SK-N-SH (cell line): ENCODE measurements at regions not wholly inside any gene's neighbourhood (a gene's known extent, or its start where the extent isn't known, plus 50 kb on each side); places are given as distances from the start of the nearest gene placed in this dataset.

Experiments
- CTCF ChIA-PET: fragments of 300-600, 350-600 bp; formaldehyde crosslinking; extraction: SDS; loops from one replicate; lab custom pipeline; 2021; lab: Yijun Ruan, JAX
- POLR2A ChIA-PET: fragments of 350-600 bp; sonication (Branson Sonifier 250); formaldehyde crosslinking; extraction: SDS; loops from one replicate; lab custom pipeline; 2020; ENCODE audit warnings: antibody characterized with exemption, inconsistent platforms; lab: Yijun Ruan, JAX
- DNase-seq: peaks from one replicate; pipeline ENCODE4 v3.0.0; 2012
- H2AFZ ChIP-seq: fragments of 200-600 bp; sonication (generic); 2 replicates; pipeline ENCODE4 v1.8.1; 2016; ENCODE audit warnings: antibody characterized with exemption, mild to moderate bottlenecking, low read depth
- H3F3A ChIP-seq: fragments of 200-600 bp; sonication (generic); replicated peaks from 2 replicates; pipeline ENCODE3; 2016; ENCODE audit warnings: antibody characterized with exemption, mild to moderate bottlenecking; ENCODE audit not compliant: insufficient read depth
- H3K27ac ChIP-seq, 2 experiments: fragments of 200-500 bp in 1 of 2; fragments of 200-600 bp in 1 of 2; sonication (Bioruptor generic) in 1 of 2; sonication (generic), shearing (Covaris generic) in 1 of 2; 2 replicates each; pipeline versions ENCODE4 v1.5.1 to v1.6.1; 2014 to 2016; ENCODE audit warnings: low read depth in 2 of 2, inconsistent platforms in 1 of 2, low read length in 1 of 2, mild to moderate bottlenecking in 1 of 2, mixed read lengths in 1 of 2
- H3K27me3 ChIP-seq: fragments of 200-600 bp; sonication (generic), shearing (Covaris generic); 2 replicates; pipeline ENCODE4 v1.6.1; 2016; ENCODE audit warnings: mixed run types; ENCODE audit not compliant: insufficient read depth
- H3K36me3 ChIP-seq, 2 experiments: fragments of 200-500 bp in 1 of 2; fragments of 200-600 bp in 1 of 2; sonication (Bioruptor generic) in 1 of 2; sonication (generic) in 1 of 2; replicated peaks in 1 of 2; 2 replicates each; pipeline versions ENCODE3 to v1.5.1; 2014 to 2016; ENCODE audit warnings: low read length in 1 of 2, mild to moderate bottlenecking in 1 of 2; ENCODE audit not compliant: insufficient read depth in 2 of 2, control insufficient read depth in 1 of 2
- H3K4me1 ChIP-seq, 2 experiments: fragments of 200-500 bp in 1 of 2; fragments of 200-600 bp in 1 of 2; sonication (Bioruptor generic) in 1 of 2; sonication (generic), shearing (Covaris generic) in 1 of 2; 2 replicates each; pipeline versions ENCODE4 v1.5.1 to v1.6.1; 2014 to 2016; ENCODE audit warnings: low read depth in 1 of 2, low read length in 1 of 2, mixed run types in 1 of 2; ENCODE audit not compliant: insufficient read depth in 2 of 2, control insufficient read depth in 1 of 2
- H3K4me2 ChIP-seq: fragments of 200-600 bp; sonication (generic), shearing (Covaris generic); 2 replicates; pipeline ENCODE4 v1.6.1; 2017; ENCODE audit warnings: mixed run types
- H3K4me3 ChIP-seq, 2 experiments: fragments of 200-500 bp in 1 of 2; fragments of 200-600 bp in 1 of 2; sonication (Bioruptor generic) in 1 of 2; sonication (generic), shearing (Covaris generic) in 1 of 2; 2 replicates each; pipeline versions ENCODE4 v1.5.1 to v1.8.1; 2014 to 2016; ENCODE audit warnings: low read depth in 2 of 2, inconsistent platforms in 1 of 2, low read length in 1 of 2, mild to moderate bottlenecking in 1 of 2, mixed read lengths in 1 of 2, moderate library complexity in 1 of 2
- H3K79me2 ChIP-seq: fragments of 200-600 bp; sonication (generic); 2 replicates; pipeline ENCODE4 v1.8.1; 2017; ENCODE audit warnings: mild to moderate bottlenecking; ENCODE audit not compliant: insufficient read depth
- H3K9ac ChIP-seq: fragments of 200-600 bp; sonication (generic); 2 replicates; pipeline ENCODE4 v1.6.1; 2017; ENCODE audit warnings: mixed run types
- H3K9me2 ChIP-seq: fragments of 200-600 bp; sonication (generic); 2 replicates; pipeline ENCODE4 v1.6.1; 2017; ENCODE audit warnings: mixed run types
- H3K9me3 ChIP-seq: fragments of 200-600 bp; sonication (generic); 2 replicates; pipeline ENCODE4 v1.6.1; 2017; ENCODE audit warnings: mixed run types, mild to moderate bottlenecking, moderate library complexity
- H4K20me1 ChIP-seq: fragments of 200-600 bp; sonication (generic); 2 replicates; pipeline ENCODE4 v1.6.1; 2017; ENCODE audit warnings: mild to moderate bottlenecking, mixed run types; ENCODE audit not compliant: insufficient read depth
- CHD2 ChIP-seq: fragments of 150-350 bp; IDR thresholded peaks from 2 replicates; pipeline ENCODE4 v1.6.1; 2018; ENCODE audit warnings: low read length; ENCODE audit not compliant: partially characterized antibody
- ELF1 ChIP-seq: IDR thresholded peaks from 2 replicates; pipeline ENCODE4 v1.4.0; 2012
- EP300 ChIP-seq, 2 experiments: IDR thresholded peaks; 2 replicates each; pipeline versions ENCODE4 v1.4.0 to v1.6.1; 2012; ENCODE audit warnings: borderline replicate concordance in 1 of 2, low read depth in 1 of 2, low read length in 1 of 2
- FOSL2 ChIP-seq: IDR thresholded peaks from 2 replicates; pipeline ENCODE4 v1.4.0; 2012; ENCODE audit warnings: low read depth, mild to moderate bottlenecking, moderate library complexity, borderline replicate concordance
- FOXJ3 ChIP-seq: sonication (generic); formaldehyde crosslinking; IDR thresholded peaks from 2 replicates; pipeline ENCODE4 v1.5.1; 2020; ENCODE audit warnings: mild to moderate bottlenecking, missing genetic modification reagents
- GATA2 ChIP-seq: sonication (generic); formaldehyde crosslinking; IDR thresholded peaks from 2 replicates; pipeline ENCODE4 v1.5.0; 2020; ENCODE audit warnings: mild to moderate bottlenecking, missing genetic modification reagents
- JUND ChIP-seq: IDR thresholded peaks from 2 replicates; pipeline ENCODE4 v1.4.0; 2012
- NFIC ChIP-seq: IDR thresholded peaks from 2 replicates; pipeline ENCODE4 v1.4.0; 2012; ENCODE audit warnings: borderline replicate concordance
- POLR2AphosphoS5 ChIP-seq: IDR thresholded peaks from 2 replicates; pipeline ENCODE4 v1.6.1; 2012; ENCODE audit warnings: low read depth, low read length
- RAD21 ChIP-seq: IDR thresholded peaks from 2 replicates; pipeline ENCODE4 v1.6.1; 2012; ENCODE audit warnings: mild to moderate bottlenecking, low read length
- RFX5 ChIP-seq: IDR thresholded peaks from 2 replicates; pipeline ENCODE4 v1.6.1; 2012; ENCODE audit warnings: mild to moderate bottlenecking, improper control_type of control experiment, low read length
- RXRA ChIP-seq: IDR thresholded peaks from 2 replicates; pipeline ENCODE4 v1.4.0; 2012; ENCODE audit warnings: low read depth, mild to moderate bottlenecking, borderline replicate concordance
- TAF1 ChIP-seq: IDR thresholded peaks from 2 replicates; pipeline ENCODE4 v1.6.1; 2012; ENCODE audit warnings: low read depth, mild to moderate bottlenecking, low read length, moderate library complexity, borderline replicate concordance
- TEAD4 ChIP-seq: IDR thresholded peaks from 2 replicates; pipeline ENCODE4 v1.4.0; 2012; ENCODE audit warnings: mild to moderate bottlenecking, borderline replicate concordance; ENCODE audit not compliant: insufficient read depth
- WGBS: methylation state at CpG from one replicate; pipeline ENCODE4 v1.1.6; 2017; ENCODE audit warnings: low lambda C conversion rate; 5-methylcytosine and 5-hydroxymethylcytosine counted together
- TF ChIP-seq, protein P1 (sequence below): fragments of 200-600 bp; sonication (generic); IDR thresholded peaks from 2 replicates; pipeline ENCODE4 v1.6.1; 2017; ENCODE audit warnings: antibody characterized with exemption, mild to moderate bottlenecking, moderate library complexity
- TF ChIP-seq, protein P2 (sequence below): IDR thresholded peaks from 2 replicates; pipeline ENCODE4 v1.4.0; 2012; ENCODE audit warnings: low read depth, borderline replicate concordance
- TF ChIP-seq, protein P3 (sequence below): fragments of 150-350 bp; IDR thresholded peaks from 2 replicates; pipeline ENCODE4 v1.6.1; 2016; ENCODE audit warnings: mild to moderate bottlenecking, low read depth, low read length
- TF ChIP-seq, protein P4 (sequence below): IDR thresholded peaks from 2 replicates; pipeline ENCODE4 v1.6.1; 2012; ENCODE audit warnings: mild to moderate bottlenecking, low read depth, low read length, moderate library complexity

DNA sequence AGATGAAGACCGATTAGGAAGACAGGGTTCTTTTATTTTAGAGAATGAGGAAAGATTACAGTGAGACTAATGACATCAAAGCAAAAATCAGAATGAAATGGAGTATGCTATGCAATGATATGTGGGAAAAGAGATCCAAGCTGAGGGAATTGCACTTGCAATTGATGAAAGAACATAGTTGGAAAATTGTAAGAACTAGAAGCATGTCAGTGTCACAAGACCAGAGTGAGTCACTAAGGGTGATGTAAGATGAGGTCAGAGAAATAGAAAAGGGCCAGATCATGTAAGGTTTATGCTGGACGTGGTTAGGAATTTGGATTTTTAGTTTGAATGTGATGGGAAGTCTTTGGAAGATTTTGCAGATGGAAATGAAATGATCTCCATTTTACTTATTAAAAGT is 1937.3 kb downstream of the OLFM4 start:
- Histone ChIP-seq H3K4me2 (no peak overlapping the region), H3K27ac (no peak overlapping the region), H3K9me2 (no peaks in the 10 kb centered on the region), H3K9me3 (no peaks in the 10 kb centered on the region), H3K4me1 (no peaks in the 10 kb centered on the region), H2AFZ (0 out of 2 replicates have a peak overlapping the region, but pooled peaks have one; percentile 29)
- CTCF ChIA-PET, result interaction anchor here (0.6 kb wide), 1 partner anchor 1125 kb away, joined by 3 read pairs; no protein-coding TSS in a partner anchor
- no peak for DNase-seq
- POLR2A ChIA-PET, result no interaction called here
- TF ChIP-seq TEAD4, result no peak
- TF ChIP-seq RAD21, result no peak
- TF ChIP-seq, protein P1, sequence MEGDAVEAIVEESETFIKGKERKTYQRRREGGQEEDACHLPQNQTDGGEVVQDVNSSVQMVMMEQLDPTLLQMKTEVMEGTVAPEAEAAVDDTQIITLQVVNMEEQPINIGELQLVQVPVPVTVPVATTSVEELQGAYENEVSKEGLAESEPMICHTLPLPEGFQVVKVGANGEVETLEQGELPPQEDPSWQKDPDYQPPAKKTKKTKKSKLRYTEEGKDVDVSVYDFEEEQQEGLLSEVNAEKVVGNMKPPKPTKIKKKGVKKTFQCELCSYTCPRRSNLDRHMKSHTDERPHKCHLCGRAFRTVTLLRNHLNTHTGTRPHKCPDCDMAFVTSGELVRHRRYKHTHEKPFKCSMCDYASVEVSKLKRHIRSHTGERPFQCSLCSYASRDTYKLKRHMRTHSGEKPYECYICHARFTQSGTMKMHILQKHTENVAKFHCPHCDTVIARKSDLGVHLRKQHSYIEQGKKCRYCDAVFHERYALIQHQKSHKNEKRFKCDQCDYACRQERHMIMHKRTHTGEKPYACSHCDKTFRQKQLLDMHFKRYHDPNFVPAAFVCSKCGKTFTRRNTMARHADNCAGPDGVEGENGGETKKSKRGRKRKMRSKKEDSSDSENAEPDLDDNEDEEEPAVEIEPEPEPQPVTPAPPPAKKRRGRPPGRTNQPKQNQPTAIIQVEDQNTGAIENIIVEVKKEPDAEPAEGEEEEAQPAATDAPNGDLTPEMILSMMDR, result no peak
- TF ChIP-seq, protein P2, sequence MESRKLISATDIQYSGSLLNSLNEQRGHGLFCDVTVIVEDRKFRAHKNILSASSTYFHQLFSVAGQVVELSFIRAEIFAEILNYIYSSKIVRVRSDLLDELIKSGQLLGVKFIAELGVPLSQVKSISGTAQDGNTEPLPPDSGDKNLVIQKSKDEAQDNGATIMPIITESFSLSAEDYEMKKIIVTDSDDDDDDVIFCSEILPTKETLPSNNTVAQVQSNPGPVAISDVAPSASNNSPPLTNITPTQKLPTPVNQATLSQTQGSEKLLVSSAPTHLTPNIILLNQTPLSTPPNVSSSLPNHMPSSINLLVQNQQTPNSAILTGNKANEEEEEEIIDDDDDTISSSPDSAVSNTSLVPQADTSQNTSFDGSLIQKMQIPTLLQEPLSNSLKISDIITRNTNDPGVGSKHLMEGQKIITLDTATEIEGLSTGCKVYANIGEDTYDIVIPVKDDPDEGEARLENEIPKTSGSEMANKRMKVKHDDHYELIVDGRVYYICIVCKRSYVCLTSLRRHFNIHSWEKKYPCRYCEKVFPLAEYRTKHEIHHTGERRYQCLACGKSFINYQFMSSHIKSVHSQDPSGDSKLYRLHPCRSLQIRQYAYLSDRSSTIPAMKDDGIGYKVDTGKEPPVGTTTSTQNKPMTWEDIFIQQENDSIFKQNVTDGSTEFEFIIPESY, result no peak
- no peak for TF ChIP-seq FOXJ3 (CRISPR knock-in tag)
- TF ChIP-seq NFIC, result no peak
- no peak for TF ChIP-seq CHD2
- no peak for TF ChIP-seq FOSL2
- no peak for TF ChIP-seq JUND
- TF ChIP-seq GATA2 (CRISPR knock-in tag), result no peak
- no peak for TF ChIP-seq TAF1
- no peak for TF ChIP-seq POLR2AphosphoS5
- TF ChIP-seq RXRA, result no peak
- TF ChIP-seq EP300 (IDR thresholded peaks at IDR 0.05; ENCODE audit: borderline replicate concordance in 1 of 2, low read depth in 1 of 2, low read length in 1 of 2), result no peak
- TF ChIP-seq, protein P3, sequence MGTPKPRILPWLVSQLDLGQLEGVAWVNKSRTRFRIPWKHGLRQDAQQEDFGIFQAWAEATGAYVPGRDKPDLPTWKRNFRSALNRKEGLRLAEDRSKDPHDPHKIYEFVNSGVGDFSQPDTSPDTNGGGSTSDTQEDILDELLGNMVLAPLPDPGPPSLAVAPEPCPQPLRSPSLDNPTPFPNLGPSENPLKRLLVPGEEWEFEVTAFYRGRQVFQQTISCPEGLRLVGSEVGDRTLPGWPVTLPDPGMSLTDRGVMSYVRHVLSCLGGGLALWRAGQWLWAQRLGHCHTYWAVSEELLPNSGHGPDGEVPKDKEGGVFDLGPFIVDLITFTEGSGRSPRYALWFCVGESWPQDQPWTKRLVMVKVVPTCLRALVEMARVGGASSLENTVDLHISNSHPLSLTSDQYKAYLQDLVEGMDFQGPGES, result no peak
- TF ChIP-seq RFX5, result no peak
- TF ChIP-seq ELF1, result no peak
- TF ChIP-seq, protein P4, sequence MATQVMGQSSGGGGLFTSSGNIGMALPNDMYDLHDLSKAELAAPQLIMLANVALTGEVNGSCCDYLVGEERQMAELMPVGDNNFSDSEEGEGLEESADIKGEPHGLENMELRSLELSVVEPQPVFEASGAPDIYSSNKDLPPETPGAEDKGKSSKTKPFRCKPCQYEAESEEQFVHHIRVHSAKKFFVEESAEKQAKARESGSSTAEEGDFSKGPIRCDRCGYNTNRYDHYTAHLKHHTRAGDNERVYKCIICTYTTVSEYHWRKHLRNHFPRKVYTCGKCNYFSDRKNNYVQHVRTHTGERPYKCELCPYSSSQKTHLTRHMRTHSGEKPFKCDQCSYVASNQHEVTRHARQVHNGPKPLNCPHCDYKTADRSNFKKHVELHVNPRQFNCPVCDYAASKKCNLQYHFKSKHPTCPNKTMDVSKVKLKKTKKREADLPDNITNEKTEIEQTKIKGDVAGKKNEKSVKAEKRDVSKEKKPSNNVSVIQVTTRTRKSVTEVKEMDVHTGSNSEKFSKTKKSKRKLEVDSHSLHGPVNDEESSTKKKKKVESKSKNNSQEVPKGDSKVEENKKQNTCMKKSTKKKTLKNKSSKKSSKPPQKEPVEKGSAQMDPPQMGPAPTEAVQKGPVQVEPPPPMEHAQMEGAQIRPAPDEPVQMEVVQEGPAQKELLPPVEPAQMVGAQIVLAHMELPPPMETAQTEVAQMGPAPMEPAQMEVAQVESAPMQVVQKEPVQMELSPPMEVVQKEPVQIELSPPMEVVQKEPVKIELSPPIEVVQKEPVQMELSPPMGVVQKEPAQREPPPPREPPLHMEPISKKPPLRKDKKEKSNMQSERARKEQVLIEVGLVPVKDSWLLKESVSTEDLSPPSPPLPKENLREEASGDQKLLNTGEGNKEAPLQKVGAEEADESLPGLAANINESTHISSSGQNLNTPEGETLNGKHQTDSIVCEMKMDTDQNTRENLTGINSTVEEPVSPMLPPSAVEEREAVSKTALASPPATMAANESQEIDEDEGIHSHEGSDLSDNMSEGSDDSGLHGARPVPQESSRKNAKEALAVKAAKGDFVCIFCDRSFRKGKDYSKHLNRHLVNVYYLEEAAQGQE, result no peak
- TF ChIP-seq, all 33 proteins: peak for 0
- Histone ChIP-seq H3K79me2 (no peaks in the 10 kb centered on the region), H3K36me3 (no peaks in the 10 kb centered on the region), H3K9ac (no peak overlapping the region), H3K4me3 (no peak overlapping the region), H3K27me3 (no peaks in the 10 kb centered on the region), H4K20me1 (no peaks in the 10 kb centered on the region), H3F3A (no peaks in the 10 kb centered on the region)
- WGBS, result 3% methylated on average over 2 of the region's 2 CpGs
